Mesenchymal stem cell (in vitro differentiated cells and primary cell): ENCODE measurements at regions not wholly inside any gene's neighbourhood (a gene's known extent, or its start where the extent isn't known, plus 50 kb on each side); places are given as distances from the start of the nearest gene placed in this dataset.

Experiments used
- DNase-seq: peaks from one replicate; pipeline ENCODE4 v3.0.0-alpha.2; 2013
- H2AFZ ChIP-seq: one replicate; pipeline ENCODE4 v1.6.1; 2013; ENCODE audit warnings: low read depth, mild to moderate bottlenecking, control low read depth, inconsistent platforms, low read length, moderate library complexity
- H2AK5ac ChIP-seq: 2 replicates; pipeline ENCODE4 v1.6.1; 2013; ENCODE audit warnings: low read length, moderate library complexity, mild to moderate bottlenecking, inconsistent platforms; ENCODE audit not compliant: severe bottlenecking
- H2BK120ac ChIP-seq: one replicate; pipeline ENCODE4 v1.6.1; 2013; ENCODE audit warnings: low read depth, mild to moderate bottlenecking, inconsistent platforms, low read length, moderate library complexity
- H2BK12ac ChIP-seq, 2 experiments: one replicate each; pipeline ENCODE4 v1.6.1; 2013; ENCODE audit warnings: inconsistent platforms in 2 of 2, low read length in 2 of 2, mild to moderate bottlenecking in 2 of 2, moderate library complexity in 2 of 2, control low read depth in 1 of 2
- H2BK15ac ChIP-seq: one replicate; pipeline ENCODE4 v1.6.1; 2013; ENCODE audit warnings: mild to moderate bottlenecking, low read depth, inconsistent platforms; ENCODE audit not compliant: poor library complexity, severe bottlenecking
- H2BK5ac ChIP-seq: 2 replicates; pipeline ENCODE4 v1.6.1; 2013; ENCODE audit warnings: low read depth, mild to moderate bottlenecking, low read length, control low read depth, inconsistent platforms; ENCODE audit not compliant: poor library complexity, severe bottlenecking
- H3K14ac ChIP-seq, 2 experiments: one replicate each; pipeline ENCODE4 v1.6.1; 2013; ENCODE audit warnings: inconsistent platforms in 2 of 2, low read length in 2 of 2, control low read depth in 1 of 2, mild to moderate bottlenecking in 1 of 2, moderate library complexity in 1 of 2
- H3K18ac ChIP-seq, 2 experiments: one replicate each; pipeline ENCODE4 v1.6.1; 2013; ENCODE audit warnings: inconsistent platforms in 2 of 2, low read length in 2 of 2, control low read depth in 1 of 2, low read depth in 1 of 2, mild to moderate bottlenecking in 1 of 2
- H3K23ac ChIP-seq, 2 experiments: one replicate each; pipeline ENCODE4 v1.6.1; 2013; ENCODE audit warnings: inconsistent platforms in 2 of 2, low read length in 2 of 2, mild to moderate bottlenecking in 2 of 2, moderate library complexity in 2 of 2, control low read depth in 1 of 2
- H3K27ac ChIP-seq: 2 replicates; pipeline ENCODE4 v1.5.1; 2013; ENCODE audit warnings: mild to moderate bottlenecking, moderate library complexity, low read length, control low read depth, inconsistent platforms; ENCODE audit not compliant: poor library complexity, severe bottlenecking
- H3K27me3 ChIP-seq, 2 experiments: 2 replicates each; pipeline versions ENCODE4 v1.6.1 to v1.7.0; 2013; ENCODE audit warnings: low read length in 2 of 2, mild to moderate bottlenecking in 2 of 2, moderate library complexity in 2 of 2, control low read depth in 1 of 2, inconsistent platforms in 1 of 2; ENCODE audit not compliant: control insufficient read depth in 1 of 2, insufficient read depth in 1 of 2
- H3K36me3 ChIP-seq, 2 experiments: 2 replicates each; pipeline versions ENCODE4 v1.6.1 to v1.7.0; 2013; ENCODE audit warnings: low read length in 2 of 2, control low read depth in 1 of 2, inconsistent platforms in 1 of 2, low read depth in 1 of 2, mild to moderate bottlenecking in 1 of 2; ENCODE audit not compliant: insufficient read depth in 2 of 2, control insufficient read depth in 1 of 2
- H3K4ac ChIP-seq, 2 experiments: one replicate each; pipeline ENCODE4 v1.6.1; 2013; ENCODE audit warnings: inconsistent platforms in 2 of 2, low read length in 2 of 2, mild to moderate bottlenecking in 2 of 2, moderate library complexity in 2 of 2, control low read depth in 1 of 2, low read depth in 1 of 2
- H3K4me1 ChIP-seq: 2 replicates; pipeline ENCODE4 v1.6.1; 2013; ENCODE audit warnings: low read depth, low read length, control low read depth; ENCODE audit not compliant: control insufficient read depth, insufficient read depth
- H3K4me2 ChIP-seq: 2 replicates; pipeline ENCODE4 v1.6.1; 2013; ENCODE audit warnings: low read length, mild to moderate bottlenecking, inconsistent platforms; ENCODE audit not compliant: poor library complexity, severe bottlenecking
- H3K4me3 ChIP-seq, 2 experiments: 2 replicates each; pipeline versions ENCODE4 v1.5.1 to v1.7.0; 2013; ENCODE audit warnings: low read length in 2 of 2, mild to moderate bottlenecking in 2 of 2, control low read depth in 1 of 2, low read depth in 1 of 2; ENCODE audit not compliant: insufficient read depth in 1 of 2
- H3K79me1 ChIP-seq: replicated peaks from 2 replicates; pipeline ENCODE4 v1.6.1; 2013; ENCODE audit warnings: mild to moderate bottlenecking, control low read depth, low read length, inconsistent platforms; ENCODE audit not compliant: poor library complexity, severe bottlenecking
- H3K9ac ChIP-seq: 2 replicates; pipeline ENCODE4 v1.7.0; 2013; ENCODE audit warnings: mild to moderate bottlenecking, low read length, moderate library complexity
- H3K9me3 ChIP-seq: 2 replicates; pipeline ENCODE4 v1.7.0; 2013; ENCODE audit warnings: mild to moderate bottlenecking, low read length; ENCODE audit not compliant: control insufficient read depth
- H4K8ac ChIP-seq: one replicate; pipeline ENCODE4 v1.6.1; 2013; ENCODE audit warnings: inconsistent platforms, mild to moderate bottlenecking, low read length, moderate library complexity
- H4K91ac ChIP-seq: one replicate; pipeline ENCODE4 v1.6.1; 2013; ENCODE audit warnings: mild to moderate bottlenecking, low read length, inconsistent platforms
- WGBS: methylation state at CpG from one replicate; pipeline ENCODE4 v1.1.7; 2013; ENCODE audit warnings: mixed read lengths; 5-methylcytosine and 5-hydroxymethylcytosine counted together

DNA sequence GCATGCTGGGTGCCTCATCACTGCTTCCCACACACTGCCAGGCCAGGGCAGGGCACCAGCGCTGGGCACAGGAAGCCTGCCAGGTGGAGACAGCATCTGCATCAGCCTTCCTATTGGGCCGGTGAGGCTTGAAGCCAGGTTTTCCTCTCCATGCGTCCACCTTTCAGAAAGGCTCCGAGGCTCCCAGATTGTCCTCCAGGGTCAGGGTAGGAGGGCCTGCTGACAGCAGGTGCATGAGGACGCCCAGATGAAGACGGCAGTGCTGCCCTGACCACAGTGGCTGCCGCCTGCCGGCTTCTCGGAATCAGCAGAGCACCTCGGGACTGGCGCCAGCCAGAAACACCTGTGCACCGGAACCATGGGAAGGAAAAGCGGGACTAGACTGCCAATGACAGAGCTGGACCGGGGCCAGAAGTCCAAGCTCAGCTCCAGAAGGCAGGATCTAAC is 170.5 kb upstream of the CST7 start:
- Histone ChIP-seq H2BK120ac (no peak overlapping the region), H3K4me1 (peaks cover 21% of the 10 kb centered on the region), H3K9me3 (peaks cover 4% of the 10 kb centered on the region), H3K4ac (no peak overlapping the region), H2AFZ (no peak overlapping the region), H2BK12ac (no peak overlapping the region), H3K27ac (no peak overlapping the region), H4K91ac (no peak overlapping the region), H3K79me1 (no peaks in the 10 kb centered on the region), H4K8ac (no peak overlapping the region), H3K4me3 (no peak overlapping the region), H3K14ac (no peak overlapping the region), H2BK15ac (no peak overlapping the region), H2BK5ac (no peak overlapping the region), H3K23ac (no peak overlapping the region), H3K4me2 (no peak overlapping the region), H3K27me3 (peaks cover 0 to 62% of the 10 kb centered on the region in 2 experiments), H3K36me3 (no peaks in the 10 kb centered on the region), H2AK5ac (peak overlapping the region; percentile 72), H3K18ac (no peak overlapping the region), H3K9ac (no peak overlapping the region)
- no peak for DNase-seq
- WGBS = 94% methylated on average over 14 of the region's 14 CpGs

- Histone ChIP-seq H3K4me1 (peaks cover 18% of the 10 kb centered on the region), H3K4me2 (no peak overlapping the region), H4K8ac (no peak overlapping the region), H3K9ac (no peak overlapping the region), H2AFZ (no peak overlapping the region), H3K23ac (no peak overlapping the region), H3K4ac (no peak overlapping the region), H2AK5ac (no peak overlapping the region), H3K4me3 (no peak overlapping the region), H3K9me3 (peaks cover 4% of the 10 kb centered on the region), H3K36me3 (no peaks in the 10 kb centered on the region), H2BK12ac (no peak overlapping the region), H2BK120ac (no peak overlapping the region), H4K91ac (no peak overlapping the region), H3K18ac (no peak overlapping the region), H2BK15ac (no peak overlapping the region), H3K14ac (no peak overlapping the region), H2BK5ac (no peak overlapping the region), H3K27ac (no peak overlapping the region), H3K27me3 (peaks cover 0 to 62% of the 10 kb centered on the region in 2 experiments), H3K79me1 (no peaks in the 10 kb centered on the region)
- WGBS = 82% methylated on average over 5 of the region's 6 CpGs
- DNase-seq = no peak
Measured at GRCh38 chr20:24779131-24779530, 169.9 kb upstream of the CST7 start.

GRCh38 chr20:24779946-24780345 is 169.1 kb upstream of the CST7 start:
- Histone ChIP-seq H3K36me3 (no peaks in the 10 kb centered on the region), H3K4me1 (peaks cover 15% of the 10 kb centered on the region)
- 100% methylated on average over 4 of the region's 4 CpGs for WGBS

DNA sequence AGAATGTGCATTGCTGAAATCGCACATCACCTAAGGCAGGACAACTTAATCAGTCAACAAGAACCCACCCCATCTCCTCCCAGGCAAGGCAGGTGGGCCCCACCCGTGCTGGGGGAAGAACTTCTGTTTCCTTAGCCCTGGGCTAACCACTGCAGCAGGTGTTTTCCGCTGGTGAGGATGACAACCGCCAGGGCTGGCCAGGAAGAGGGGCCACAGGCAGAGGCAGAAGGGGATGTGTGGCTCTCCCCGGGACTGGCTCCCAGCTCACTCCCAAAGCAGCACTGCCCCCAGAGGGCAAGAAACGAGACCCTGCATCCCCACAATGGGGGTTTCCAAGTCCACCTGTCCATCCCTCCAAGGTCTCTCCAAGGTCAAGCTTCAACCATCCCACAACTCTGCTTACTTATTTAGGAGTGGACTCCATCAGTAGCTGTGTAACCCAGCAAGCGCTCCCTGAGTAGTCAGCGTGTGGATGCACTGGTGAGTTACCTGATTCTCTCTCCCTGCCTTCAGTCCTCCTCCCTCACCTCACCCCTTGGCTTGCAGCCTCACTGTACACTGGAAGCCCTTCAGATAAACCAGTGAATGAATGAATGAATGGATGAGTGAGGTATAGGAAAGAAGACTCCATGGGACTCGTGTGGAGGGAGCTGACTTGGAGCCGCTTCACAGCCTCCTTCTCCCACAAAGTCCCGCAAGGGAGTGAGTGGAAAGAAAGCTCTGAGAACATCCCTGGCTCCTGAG is 168.2 kb upstream of the CST7 start:
- no peak overlapping the region for H4K8ac ChIP-seq
- H2AFZ ChIP-seq = no peak overlapping the region
- no peak overlapping the region for H3K23ac ChIP-seq
- no peak overlapping the region for H2AK5ac ChIP-seq
- no peak overlapping the region for H2BK5ac ChIP-seq
- H3K27ac ChIP-seq = no peak overlapping the region
- peaks cover 23% of the 10 kb centered on the region for H3K4me1 ChIP-seq
- no peak overlapping the region for H4K91ac ChIP-seq
- H2BK120ac ChIP-seq = no peak overlapping the region
- no peak overlapping the region for H3K14ac ChIP-seq
- H2BK12ac ChIP-seq = no peak overlapping the region
- no peak overlapping the region for H3K4ac ChIP-seq
- peaks cover 0 to 70% of the 10 kb centered on the region in 2 experiments for H3K27me3 ChIP-seq
- H3K9ac ChIP-seq = no peak overlapping the region
- no peaks in the 10 kb centered on the region for H3K36me3 ChIP-seq
- no peaks in the 10 kb centered on the region for H3K79me1 ChIP-seq
- H3K18ac ChIP-seq = no peak overlapping the region
- no peak overlapping the region for H3K4me3 ChIP-seq
- H2BK15ac ChIP-seq = no peak overlapping the region
- no peak for DNase-seq
- no peaks in the 10 kb centered on the region for H3K9me3 ChIP-seq
- WGBS = 80% methylated on average over 11 of the region's 11 CpGs
- H3K4me2 ChIP-seq = no peak overlapping the region

More at GRCh38 chr20:24779946-24780345, 169.1 kb upstream of the CST7 start:
- Histone ChIP-seq H3K9me3 (peaks cover 4% of the 10 kb centered on the region), H3K23ac (no peak overlapping the region), H3K4me3 (no peak overlapping the region), H3K27ac (no peak overlapping the region), H2BK15ac (no peak overlapping the region), H2BK120ac (no peak overlapping the region), H2BK5ac (no peak overlapping the region), H4K91ac (no peak overlapping the region), H3K18ac (no peak overlapping the region), H3K79me1 (no peaks in the 10 kb centered on the region), H4K8ac (no peak overlapping the region), H3K14ac (no peak overlapping the region), H3K4ac (no peak overlapping the region), H2AK5ac (no peak overlapping the region), H2BK12ac (no peak overlapping the region), H3K4me2 (no peak overlapping the region), H3K9ac (no peak overlapping the region), H2AFZ (no peak overlapping the region), H3K27me3 (peaks cover 0 to 65% of the 10 kb centered on the region in 2 experiments)
- no peak for DNase-seq
